OCI-LY7 (cell line): ENCODE measurements at regions not wholly inside any gene's neighbourhood (a gene's known extent, or its start where the extent isn't known, plus 50 kb on each side); places are given as distances from the start of the nearest gene placed in this dataset.

ENCODE experiments used
- BruUV-seq: library from RNA; stranded (reverse); fragments of 400-500 nt; replicated peaks from 2 replicates; lab custom pipeline; 2021; lab: Mats Ljungman, UMichigan
- CTCF ChIA-PET: fragments of 300-600 bp; sonication (Branson Sonifier 250); formaldehyde crosslinking; loops from one replicate; lab custom pipeline; 2022; ENCODE audit warnings: antibody characterized with exemption; ENCODE audit not compliant: unreplicated experiment; lab: Charles Lee
- POLR2A ChIA-PET: fragments of 300-600 bp; sonication (Branson Sonifier 250); formaldehyde crosslinking; loops from one replicate; lab custom pipeline; 2022; ENCODE audit warnings: antibody characterized with exemption; lab: Charles Lee
- DNase-seq: peaks from one replicate; pipeline ENCODE4 v3.0.0-alpha.2; 2015; ENCODE audit warnings: low spot score
- H2AFZ ChIP-seq: fragments of 200-600 bp; sonication (generic), shearing (Covaris generic); 2 replicates; pipeline ENCODE4 v1.6.1; 2014; ENCODE audit warnings: mild to moderate bottlenecking, antibody characterized with exemption, low read length, moderate library complexity
- H3K27ac ChIP-seq: fragments of 200-600 bp; sonication (generic); 2 replicates; pipeline ENCODE4 v1.5.1; 2014; ENCODE audit warnings: mixed run types, low read depth, mild to moderate bottlenecking, moderate library complexity, low read length, inconsistent platforms; ENCODE audit not compliant: poor library complexity, severe bottlenecking
- H3K36me3 ChIP-seq: fragments of 200-600 bp; sonication (generic); 2 replicates; pipeline ENCODE4 v1.6.1; 2014; ENCODE audit warnings: mild to moderate bottlenecking, antibody characterized with exemption, low read length, moderate library complexity, mixed read lengths; ENCODE audit not compliant: insufficient read depth
- H3K4me1 ChIP-seq: fragments of 200-600 bp; sonication (generic); 2 replicates; pipeline ENCODE4 v1.5.1; 2014; ENCODE audit warnings: mild to moderate bottlenecking, low read length; ENCODE audit not compliant: insufficient read depth, poor library complexity, severe bottlenecking
- H3K4me2 ChIP-seq: fragments of 200-600 bp; sonication (generic); 2 replicates; pipeline ENCODE4 v1.6.1; 2014; ENCODE audit warnings: mild to moderate bottlenecking, low read length
- H3K4me3 ChIP-seq: fragments of 200-600 bp; sonication (generic); 2 replicates; pipeline ENCODE4 v1.5.1; 2014; ENCODE audit warnings: mild to moderate bottlenecking, low read depth, low read length; ENCODE audit not compliant: poor library complexity, severe bottlenecking
- H3K79me2 ChIP-seq: fragments of 200-600 bp; sonication (generic); 2 replicates; pipeline ENCODE4 v1.6.1; 2016; ENCODE audit warnings: low read depth, mild to moderate bottlenecking, low read length, moderate library complexity, mixed read lengths; ENCODE audit not compliant: insufficient read depth
- H3K9me2 ChIP-seq: fragments of 200-600 bp; sonication (generic); 2 replicates; pipeline ENCODE4 v1.6.1; 2016; ENCODE audit warnings: mild to moderate bottlenecking, low read length, mixed read lengths; ENCODE audit not compliant: insufficient read depth
- H3K9me3 ChIP-seq: fragments of 200-600 bp; sonication (generic); 2 replicates; pipeline ENCODE4 v1.6.1; 2014; ENCODE audit warnings: mild to moderate bottlenecking, mixed run types, low read length, mixed read lengths
- H4K20me1 ChIP-seq: fragments of 200-600 bp; sonication (generic); 2 replicates; pipeline ENCODE4 v1.6.1; 2014; ENCODE audit warnings: mild to moderate bottlenecking, antibody characterized with exemption, low read length, moderate library complexity, mixed read lengths; ENCODE audit not compliant: insufficient read depth
- EZH2phosphoT487 ChIP-seq: fragments of 200-600 bp; sonication (generic); IDR thresholded peaks from 2 replicates; pipeline ENCODE4 v1.6.1; 2018; ENCODE audit warnings: low read depth, borderline replicate concordance, mild to moderate bottlenecking, mixed run types, antibody characterized with exemption, low read length, moderate library complexity, mixed read lengths
- intact Hi-C: fragments of 100-400 bp; cut with micrococcal nuclease; formaldehyde crosslinking; loops from one replicate; pipeline ENCODE4 v1.10.0; 2022; ENCODE audit not compliant: unreplicated experiment
- TF ChIP-seq, protein P1 (sequence below): fragments of 200-600 bp; sonication (generic); conservative IDR thresholded peaks from 2 replicates; pipeline ENCODE4 v1.5.1; 2014; ENCODE audit warnings: mild to moderate bottlenecking, antibody characterized with exemption, low read length, moderate library complexity, mixed read lengths

DNA sequence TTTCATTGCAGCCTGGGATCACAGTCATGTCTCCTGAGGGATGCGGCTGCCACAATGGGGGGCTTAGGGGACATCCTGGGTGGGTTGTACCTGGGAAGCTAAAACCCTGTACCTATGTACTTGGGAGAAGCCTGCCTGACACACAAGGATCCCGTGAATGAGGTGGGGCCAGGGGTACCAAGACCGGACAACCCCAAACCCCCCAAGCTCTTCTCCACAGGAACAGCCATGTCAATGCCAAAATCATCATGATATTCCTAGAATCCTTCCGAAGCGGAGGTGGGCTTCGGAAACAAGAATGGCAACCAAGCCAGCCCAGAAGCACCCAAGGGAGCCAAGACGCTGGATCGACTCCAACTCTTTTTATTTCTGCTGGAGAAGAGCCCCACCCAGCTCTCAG, 260.3 kb upstream of the TCERG1L start:
- no peak overlapping the region for H3K4me3 ChIP-seq
- no peaks in the 10 kb centered on the region for H3K9me3 ChIP-seq
- intact Hi-C loops = no loop called here
- no peaks in the 10 kb centered on the region for H3K9me2 ChIP-seq
- H3K4me1 ChIP-seq = no peaks in the 10 kb centered on the region
- no peaks in the 10 kb centered on the region for H3K79me2 ChIP-seq
- H3K4me2 ChIP-seq = no peak overlapping the region
- no TSS peak for BruUV-seq
- no peaks in the 10 kb centered on the region for H3K36me3 ChIP-seq
- H2AFZ ChIP-seq = no peak overlapping the region
- TF ChIP-seq, protein P1, sequence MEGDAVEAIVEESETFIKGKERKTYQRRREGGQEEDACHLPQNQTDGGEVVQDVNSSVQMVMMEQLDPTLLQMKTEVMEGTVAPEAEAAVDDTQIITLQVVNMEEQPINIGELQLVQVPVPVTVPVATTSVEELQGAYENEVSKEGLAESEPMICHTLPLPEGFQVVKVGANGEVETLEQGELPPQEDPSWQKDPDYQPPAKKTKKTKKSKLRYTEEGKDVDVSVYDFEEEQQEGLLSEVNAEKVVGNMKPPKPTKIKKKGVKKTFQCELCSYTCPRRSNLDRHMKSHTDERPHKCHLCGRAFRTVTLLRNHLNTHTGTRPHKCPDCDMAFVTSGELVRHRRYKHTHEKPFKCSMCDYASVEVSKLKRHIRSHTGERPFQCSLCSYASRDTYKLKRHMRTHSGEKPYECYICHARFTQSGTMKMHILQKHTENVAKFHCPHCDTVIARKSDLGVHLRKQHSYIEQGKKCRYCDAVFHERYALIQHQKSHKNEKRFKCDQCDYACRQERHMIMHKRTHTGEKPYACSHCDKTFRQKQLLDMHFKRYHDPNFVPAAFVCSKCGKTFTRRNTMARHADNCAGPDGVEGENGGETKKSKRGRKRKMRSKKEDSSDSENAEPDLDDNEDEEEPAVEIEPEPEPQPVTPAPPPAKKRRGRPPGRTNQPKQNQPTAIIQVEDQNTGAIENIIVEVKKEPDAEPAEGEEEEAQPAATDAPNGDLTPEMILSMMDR = no peak
- TF ChIP-seq EZH2phosphoT487 = no peak
- no peak for DNase-seq
- no peak overlapping the region for H3K27ac ChIP-seq
- CTCF ChIA-PET = no interaction called here
- POLR2A ChIA-PET = interaction anchor here (0.6 kb wide), 1 partner anchor 240 kb away, joined by 4 read pairs; no protein-coding TSS in a partner anchor
- no peaks in the 10 kb centered on the region for H4K20me1 ChIP-seq

DNA sequence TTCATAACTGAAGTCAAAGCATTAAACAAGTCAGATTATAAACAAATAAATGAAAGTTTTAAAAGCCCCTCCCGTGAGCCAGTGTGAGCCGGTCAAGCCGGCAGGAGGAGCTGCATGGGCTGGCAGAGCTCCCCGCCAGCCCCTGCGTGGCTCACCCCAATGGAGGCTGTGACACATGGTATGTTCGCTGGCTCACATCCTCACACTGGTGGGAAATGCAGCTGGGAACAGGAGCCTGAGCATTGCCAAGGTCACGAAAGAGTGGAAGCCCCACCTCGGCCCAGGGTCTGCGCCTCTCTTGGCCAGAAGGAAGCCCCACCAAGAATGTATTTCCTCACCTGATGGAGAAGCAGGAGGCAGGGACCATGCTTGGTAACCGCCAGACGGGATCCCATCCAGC, 261.7 kb upstream of the TCERG1L start:
- no peak overlapping the region for H2AFZ ChIP-seq
- CTCF ChIA-PET = no interaction called here
- no peak overlapping the region for H3K27ac ChIP-seq
- intact Hi-C loops = no loop called here
- no TSS peak for BruUV-seq
- no peaks in the 10 kb centered on the region for H3K36me3 ChIP-seq
- H3K4me2 ChIP-seq = no peak overlapping the region
- no peak for DNase-seq
- TF ChIP-seq, protein P1 = no peak
- no peak for TF ChIP-seq EZH2phosphoT487
- H4K20me1 ChIP-seq = no peaks in the 10 kb centered on the region
- POLR2A ChIA-PET = no interaction called here
- H3K9me3 ChIP-seq = no peaks in the 10 kb centered on the region
- no peaks in the 10 kb centered on the region for H3K9me2 ChIP-seq
- no peaks in the 10 kb centered on the region for H3K79me2 ChIP-seq
- no peaks in the 10 kb centered on the region for H3K4me1 ChIP-seq
- no peak overlapping the region for H3K4me3 ChIP-seq

DNA sequence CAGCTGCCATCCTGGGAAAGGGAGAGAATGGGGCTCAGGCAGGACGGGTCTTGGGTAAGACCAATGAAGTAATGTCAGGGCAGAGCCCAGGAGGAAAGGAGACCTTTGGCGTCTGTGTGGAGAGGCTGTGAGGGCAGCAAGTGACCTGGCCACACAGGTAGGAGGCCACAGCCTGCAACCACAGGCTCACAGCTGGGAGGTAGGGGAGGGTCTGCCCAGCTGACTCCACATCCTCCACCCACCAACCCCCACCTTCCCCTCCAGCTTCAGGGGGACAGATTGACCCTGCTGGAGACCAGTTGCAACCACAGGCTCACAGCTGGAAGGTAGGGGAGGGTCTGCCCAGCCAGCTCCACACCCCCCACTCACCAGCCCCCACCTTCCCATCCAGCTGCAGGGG, 262.2 kb upstream of the TCERG1L start:
- TF ChIP-seq EZH2phosphoT487 = no peak
- TF ChIP-seq, protein P1 = no peak
- Histone ChIP-seq H2AFZ (no peak overlapping the region), H3K79me2 (no peaks in the 10 kb centered on the region), H3K4me2 (no peak overlapping the region), H3K27ac (no peak overlapping the region), H3K4me1 (no peaks in the 10 kb centered on the region), H3K4me3 (no peak overlapping the region), H3K36me3 (no peaks in the 10 kb centered on the region), H3K9me2 (no peaks in the 10 kb centered on the region), H4K20me1 (no peaks in the 10 kb centered on the region), H3K9me3 (no peaks in the 10 kb centered on the region)
- intact Hi-C loops = no loop called here
- BruUV-seq = no TSS peak
- DNase-seq = no peak
- POLR2A ChIA-PET = no interaction called here
- CTCF ChIA-PET = no interaction called here
